ENCODE measurements at regions not wholly inside any gene's neighbourhood (a gene's known extent, or its start where the extent isn't known, plus 50 kb on each side); places are given as distances from the start of the nearest gene placed in this dataset.

- Mint-ChIP-seq H3K27ac (no peak overlapping the region), H3K36me3 (no peaks in the 10 kb centered on the region), H3K9me3 (no peaks in the 10 kb centered on the region), H3K4me1 (peaks cover 5 to 8% of the 10 kb centered on the region in 2 donors), H3K4me3 (no peak overlapping the region), H3K27me3 (peaks cover 4 to 13% of the 10 kb centered on the region in 2 donors)
- ATAC-seq (replicated peaks) (no peak), DNase-seq (no peak)
Observed at GRCh38 chr3:184641430-184641829, 70.4 kb downstream of the MAGEF1 start.

- DNase-seq: no peak
- no peaks in the 10 kb centered on the region for H3K9me3 Mint-ChIP-seq
- H3K4me3 Mint-ChIP-seq: no peak overlapping the region
- H3K36me3 Mint-ChIP-seq: no peaks in the 10 kb centered on the region
- peaks cover 3 to 11% of the 10 kb centered on the region in 2 donors for H3K4me1 Mint-ChIP-seq
- ATAC-seq (replicated peaks): no peak
- H3K27ac Mint-ChIP-seq: no peak overlapping the region
- peaks cover 15 to 26% of the 10 kb centered on the region in 2 donors for H3K27me3 Mint-ChIP-seq
Observed at GRCh38 chr3:184639351-184639750, 72.5 kb downstream of the MAGEF1 start.

- Mint-ChIP-seq H3K27ac (no peak overlapping the region), H3K36me3 (no peaks in the 10 kb centered on the region), H3K27me3 (peaks cover 18 to 20% of the 10 kb centered on the region in 2 donors), H3K9me3 (no peaks in the 10 kb centered on the region), H3K4me1 (peaks cover 0 to 9% of the 10 kb centered on the region in 2 donors), H3K4me3 (no peak overlapping the region)
- no peak for DNase-seq
- no peak for ATAC-seq (replicated peaks)
Observed at GRCh38 chr3:184637705-184638104, 74.2 kb downstream of the MAGEF1 start.

GRCh38 chr3:184636741-184637316 is 75.0 kb downstream of the MAGEF1 start:
- Mint-ChIP-seq H3K36me3 (no peaks in the 10 kb centered on the region), H3K4me3 (peak overlapping the region in 1 of 2 donors; percentile 3), H3K27me3 (peaks cover 18 to 20% of the 10 kb centered on the region in 2 donors), H3K27ac (no peak overlapping the region), H3K4me1 (peaks cover 0 to 9% of the 10 kb centered on the region in 2 donors), H3K9me3 (no peaks in the 10 kb centered on the region)
- DNase-seq (peak; percentile 24), ATAC-seq (replicated peaks) (peak; percentile 81 to 86)

GRCh38 chr3:184635774-184636173 is 74.2 kb downstream of the EPHB3 start:
- peaks cover 18 to 20% of the 10 kb centered on the region in 2 donors for H3K27me3 Mint-ChIP-seq

GRCh38 chr3:184635126-184635525 is 73.5 kb downstream of the EPHB3 start:
- H3K4me3 Mint-ChIP-seq: no peak overlapping the region
- peaks cover 0 to 9% of the 10 kb centered on the region in 2 donors for H3K4me1 Mint-ChIP-seq
- no peak overlapping the region for H3K27ac Mint-ChIP-seq
- no peaks in the 10 kb centered on the region for H3K36me3 Mint-ChIP-seq
- DNase-seq: no peak
- no peaks in the 10 kb centered on the region for H3K9me3 Mint-ChIP-seq
- H3K27me3 Mint-ChIP-seq: peaks cover 18 to 20% of the 10 kb centered on the region in 2 donors
- no peak for ATAC-seq (replicated peaks)

More at GRCh38 chr3:184635774-184636173, 74.2 kb downstream of the EPHB3 start:
- H3K27ac Mint-ChIP-seq: no peak overlapping the region
- DNase-seq: no peak
- H3K9me3 Mint-ChIP-seq: no peaks in the 10 kb centered on the region
- ATAC-seq (replicated peaks): no peak
- H3K4me1 Mint-ChIP-seq: peaks cover 0 to 9% of the 10 kb centered on the region in 2 donors
- no peak overlapping the region for H3K4me3 Mint-ChIP-seq
- no peaks in the 10 kb centered on the region for H3K36me3 Mint-ChIP-seq

GRCh38 chr3:184633237-184633579 is 71.6 kb downstream of the EPHB3 start:
- peaks cover 18 to 20% of the 10 kb centered on the region in 2 donors for H3K27me3 Mint-ChIP-seq
- ATAC-seq (replicated peaks) (no peak), DNase-seq (no peak)
- no peaks in the 10 kb centered on the region for H3K9me3 Mint-ChIP-seq
- no peak overlapping the region for H3K4me3 Mint-ChIP-seq
- H3K27ac Mint-ChIP-seq: no peak overlapping the region
- no peaks in the 10 kb centered on the region for H3K36me3 Mint-ChIP-seq
- peaks cover 0 to 12% of the 10 kb centered on the region in 2 donors for H3K4me1 Mint-ChIP-seq

GRCh38 chr3:184632551-184633236 is 71.1 kb downstream of the EPHB3 start:
- DNase-seq (no peak), ATAC-seq (replicated peaks) (no peak)
- peaks cover 18 to 20% of the 10 kb centered on the region in 2 donors for H3K27me3 Mint-ChIP-seq
- H3K36me3 Mint-ChIP-seq: no peaks in the 10 kb centered on the region
- H3K9me3 Mint-ChIP-seq: no peaks in the 10 kb centered on the region
- peaks cover 0 to 12% of the 10 kb centered on the region in 2 donors for H3K4me1 Mint-ChIP-seq
- H3K27ac Mint-ChIP-seq: peak overlapping the region; percentile 62
- no peak overlapping the region for H3K4me3 Mint-ChIP-seq
